Psoas muscle (tissue), 7 donors: ENCODE measurements at regions not wholly inside any gene's neighbourhood (a gene's known extent, or its start where the extent isn't known, plus 50 kb on each side); places are given as distances from the start of the nearest gene placed in this dataset.

ENCODE experiments used
- ATAC-seq, 4 donors: fragments of 200-7000 bp; cut with Tn5 transposase; one replicate each; pipeline ENCODE4 v1.9.1; 2020; ENCODE audit warnings: moderate library complexity in 3 of 4, mild to moderate bottlenecking in 2 of 4
- DNase-seq, 2 donors: peaks; one replicate each; pipeline ENCODE4 v3.0.0-alpha.2; 2020
- H3K27ac ChIP-seq: fragments of 200-600 bp; one replicate; pipeline ENCODE4 v1.8.0; 2022
- H3K27me3 ChIP-seq, 3 donors: fragments of 200-600 bp in 1 of 3; one replicate each; pipeline versions ENCODE4 v1.6.1 to v1.8.0; 2013 to 2022; ENCODE audit warnings: low read length in 2 of 3, mild to moderate bottlenecking in 2 of 3, moderate library complexity in 1 of 3; ENCODE audit not compliant: insufficient read depth in 3 of 3
- H3K36me3 ChIP-seq, 2 donors: fragments of 200-600 bp in 1 of 2; one replicate each; pipeline versions ENCODE4 v1.6.1 to v1.8.0; 2013 to 2022; ENCODE audit warnings: low read depth in 1 of 2, mild to moderate bottlenecking in 1 of 2, moderate library complexity in 1 of 2; ENCODE audit not compliant: insufficient read depth in 1 of 2
- H3K4me1 ChIP-seq: fragments of 200-600 bp; one replicate; pipeline ENCODE4 v1.8.0; 2022
- H3K4me3 ChIP-seq: fragments of 200-600 bp; one replicate; pipeline ENCODE4 v1.8.0; 2022; ENCODE audit warnings: mild to moderate bottlenecking
- H3K9me3 ChIP-seq: fragments of 200-600 bp; one replicate; pipeline ENCODE4 v1.8.0; 2022
- WGBS, 3 donors: extraction: QIAGEN DNeasy Blood & Tissue Kit; methylation state at CpG; one replicate each; pipeline versions ENCODE4 v1.1.6 to v1.1.7; 2013; 5-methylcytosine and 5-hydroxymethylcytosine counted together
- intact Hi-C, 2 donors: fragments of 100-400 bp; cut with DNase I; formaldehyde crosslinking; loops; one replicate each; pipeline versions ENCODE4 v1.11.0 to v1.14.2; 2022
- TF ChIP-seq, protein P1 (sequence below): fragments of 200-600 bp; IDR thresholded peaks from one replicate; pipeline ENCODE4 v1.8.0; 2022; ENCODE audit warnings: antibody characterized with exemption
- donor health status: healthy with polysubstance abuse.
- donor health status: DM: no; HTN: no; CAD: no; lungs with moderate emphysema.
- donor health status: Bipolar disorder and iron deficiency.
- donor health status: healthy.
- donor health status: DM: yes; HTN: yes; CAD: no.
- donor health status: DM: no; HTN: no; CAD: no.
- donor health status: DM: yes; HTN: yes; CAD: no.

DNA sequence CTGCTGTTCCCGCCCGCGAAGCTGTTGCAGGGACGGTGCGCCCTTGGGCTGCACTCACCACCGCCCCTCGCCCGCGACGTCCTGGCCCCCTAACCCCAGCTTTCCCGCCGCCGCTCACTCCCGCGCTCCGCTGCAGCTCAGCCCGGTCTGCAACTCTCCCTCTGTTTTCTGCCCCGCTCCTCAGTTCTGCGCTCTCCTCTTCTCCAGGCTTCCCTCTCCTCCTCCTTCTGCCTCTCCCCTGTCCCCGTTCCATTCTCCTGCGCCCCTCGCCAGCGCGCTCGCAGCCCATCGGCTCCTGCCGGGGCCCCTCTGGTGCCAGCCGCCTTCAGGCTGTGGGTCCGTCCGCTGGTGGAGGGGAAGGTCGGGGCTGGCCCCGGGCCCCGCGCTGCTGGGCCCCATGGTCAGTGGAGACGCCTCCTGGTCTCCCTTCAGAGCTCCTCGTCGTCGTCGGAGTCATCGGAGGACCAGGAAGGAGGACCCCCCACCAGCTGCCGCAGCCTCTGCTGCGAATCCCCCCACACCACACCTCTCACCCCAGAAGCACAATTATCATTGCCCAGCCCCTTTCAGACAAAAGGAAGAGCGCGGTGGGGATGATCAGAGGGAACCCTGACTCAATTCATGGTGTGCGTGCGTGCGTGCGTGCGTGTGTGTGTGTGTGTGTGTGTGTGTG, 223.2 kb upstream of the FOXF1 start:
- peaks cover 2 to 79% (median 29%) of the 10 kb centered on the region in 3 donors for H3K27me3 ChIP-seq
- intact Hi-C loops, result no loop called here
- WGBS, 3 donors, result 1 to 2% (median 2%) methylated on average over 46 to 49 of the region's 49 CpGs

DNA sequence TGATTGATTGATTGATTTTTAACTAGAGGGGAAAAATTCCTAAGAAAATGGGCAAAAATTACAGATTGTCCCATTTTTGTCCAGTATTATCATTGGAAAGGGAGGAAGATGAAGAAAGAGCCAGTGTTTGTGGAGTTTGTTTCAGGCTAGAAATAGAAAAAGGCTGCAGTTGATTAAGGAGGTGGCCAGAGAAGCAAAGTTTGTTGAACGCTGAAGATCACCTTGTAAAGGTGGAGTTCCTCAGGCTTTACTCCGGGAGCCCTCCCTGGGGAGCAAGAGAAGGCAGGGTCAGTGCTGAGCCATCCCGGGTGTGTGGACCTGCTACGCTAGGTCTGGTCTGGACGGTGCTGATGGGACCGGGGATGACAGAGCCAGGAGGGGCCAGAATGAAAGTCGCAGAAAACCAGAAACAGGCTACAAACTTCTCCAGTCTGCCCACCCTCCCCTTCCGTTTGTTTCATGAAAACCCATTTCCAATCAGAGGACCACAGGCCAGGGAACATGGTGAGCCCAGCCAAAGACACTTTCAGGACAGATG, 222.6 kb upstream of the FOXF1 start:
- intact Hi-C loops, result no loop called here
- Histone ChIP-seq H3K36me3 (no peaks in the 10 kb centered on the region), H3K4me3 (no peak overlapping the region), H3K4me1 (no peaks in the 10 kb centered on the region), H3K27me3 (peaks cover 2 to 85% (median 26%) of the 10 kb centered on the region in 3 donors), H3K9me3 (no peaks in the 10 kb centered on the region), H3K27ac (no peak overlapping the region)
- TF ChIP-seq, protein P1, sequence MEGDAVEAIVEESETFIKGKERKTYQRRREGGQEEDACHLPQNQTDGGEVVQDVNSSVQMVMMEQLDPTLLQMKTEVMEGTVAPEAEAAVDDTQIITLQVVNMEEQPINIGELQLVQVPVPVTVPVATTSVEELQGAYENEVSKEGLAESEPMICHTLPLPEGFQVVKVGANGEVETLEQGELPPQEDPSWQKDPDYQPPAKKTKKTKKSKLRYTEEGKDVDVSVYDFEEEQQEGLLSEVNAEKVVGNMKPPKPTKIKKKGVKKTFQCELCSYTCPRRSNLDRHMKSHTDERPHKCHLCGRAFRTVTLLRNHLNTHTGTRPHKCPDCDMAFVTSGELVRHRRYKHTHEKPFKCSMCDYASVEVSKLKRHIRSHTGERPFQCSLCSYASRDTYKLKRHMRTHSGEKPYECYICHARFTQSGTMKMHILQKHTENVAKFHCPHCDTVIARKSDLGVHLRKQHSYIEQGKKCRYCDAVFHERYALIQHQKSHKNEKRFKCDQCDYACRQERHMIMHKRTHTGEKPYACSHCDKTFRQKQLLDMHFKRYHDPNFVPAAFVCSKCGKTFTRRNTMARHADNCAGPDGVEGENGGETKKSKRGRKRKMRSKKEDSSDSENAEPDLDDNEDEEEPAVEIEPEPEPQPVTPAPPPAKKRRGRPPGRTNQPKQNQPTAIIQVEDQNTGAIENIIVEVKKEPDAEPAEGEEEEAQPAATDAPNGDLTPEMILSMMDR, result no peak
- ATAC-seq, result no peak
- 2 to 5% (median 2%) methylated on average over 8 of the region's 8 CpGs for WGBS, 3 donors
- DNase-seq, result no peak

More for the DNA sequence above, 223.2 kb upstream of the FOXF1 start:
- Histone ChIP-seq H3K36me3 (no peaks in the 10 kb centered on the region), H3K27ac (no peak overlapping the region), H3K4me3 (no peak overlapping the region), H3K4me1 (no peaks in the 10 kb centered on the region), H3K9me3 (no peaks in the 10 kb centered on the region)
- DNase-seq (no peak), ATAC-seq (no peak)
- TF ChIP-seq, protein P1, result no peak

DNA sequence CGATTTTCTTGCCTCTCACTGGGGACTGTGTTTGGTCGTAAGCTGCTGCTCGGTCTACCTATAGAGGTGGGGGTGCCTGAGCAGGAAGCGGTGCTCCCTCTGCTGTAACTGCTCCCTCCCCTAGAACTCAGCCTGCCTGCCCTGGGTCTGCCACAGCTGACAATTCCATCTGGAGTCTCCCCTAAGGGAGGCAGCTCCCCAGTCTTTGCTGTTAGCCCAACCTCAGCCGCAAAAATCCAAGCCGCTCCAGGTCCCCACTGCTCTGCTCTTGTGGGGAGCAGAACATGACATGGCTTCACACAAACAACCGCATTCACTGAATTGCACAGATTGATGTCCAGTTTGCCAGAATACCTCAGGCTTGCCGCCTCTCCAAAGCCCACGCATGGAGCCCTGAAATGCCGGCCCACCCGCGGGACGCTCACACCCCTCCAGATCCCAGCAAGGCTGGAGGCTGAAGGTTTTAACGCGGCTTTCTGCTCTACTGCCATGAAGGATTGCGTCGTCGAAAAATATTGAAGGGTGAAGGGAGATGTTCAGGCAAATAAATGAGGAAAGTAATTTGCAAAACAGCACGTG, 221.5 kb upstream of the FOXF1 start:
- DNase-seq (no peak), ATAC-seq (no peak)
- no peaks in the 10 kb centered on the region for H3K4me1 ChIP-seq
- no peak overlapping the region for H3K4me3 ChIP-seq
- WGBS, 3 donors, result 3 to 4% (median 3%) methylated on average over 19 of the region's 19 CpGs
- TF ChIP-seq, protein P1, result no peak
- H3K9me3 ChIP-seq, result no peaks in the 10 kb centered on the region
- H3K27ac ChIP-seq, result no peak overlapping the region
- intact Hi-C loops, result no loop called here
- H3K36me3 ChIP-seq, result no peaks in the 10 kb centered on the region
- H3K27me3 ChIP-seq, result peaks cover 2 to 84% (median 25%) of the 10 kb centered on the region in 3 donors

DNA sequence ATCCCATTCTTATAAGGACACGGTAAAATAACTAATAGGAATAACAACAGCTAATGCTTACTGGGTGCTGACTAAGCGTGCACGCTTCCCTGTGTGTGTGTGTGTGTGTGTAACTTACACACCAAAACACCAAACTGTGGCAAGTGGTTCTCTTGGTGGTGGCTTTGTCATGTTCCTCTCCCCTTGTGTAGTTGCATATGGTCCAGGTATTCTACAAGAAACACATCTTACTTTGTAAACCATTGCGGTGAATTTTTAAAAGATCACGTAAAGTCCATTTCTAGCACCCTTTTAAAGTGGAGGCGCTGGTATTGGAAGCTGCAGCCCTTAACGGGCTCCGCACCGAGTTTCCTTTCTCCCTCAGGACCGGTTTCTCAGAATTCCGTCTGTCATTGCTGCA, 221.0 kb upstream of the FOXF1 start:
- intact Hi-C loops, result no loop called here
- Histone ChIP-seq H3K9me3 (no peaks in the 10 kb centered on the region), H3K4me1 (no peaks in the 10 kb centered on the region), H3K27me3 (peaks cover 2 to 87% (median 27%) of the 10 kb centered on the region in 3 donors), H3K4me3 (no peak overlapping the region), H3K36me3 (no peaks in the 10 kb centered on the region), H3K27ac (no peak overlapping the region)
- 13 to 21% (median 20%) methylated on average over 11 of the region's 11 CpGs for WGBS, 3 donors
- DNase-seq, result no peak
- TF ChIP-seq, protein P1, result no peak
- ATAC-seq, result no peak
